GM03348 (cell line): ENCODE measurements at regions not wholly inside any gene's neighbourhood (a gene's known extent, or its start where the extent isn't known, plus 50 kb on each side); places are given as distances from the start of the nearest gene placed in this dataset.

Experiments used
- DNase-seq: peaks from one replicate; pipeline ENCODE4 v3.0.0; 2012; ENCODE audit warnings: low spot score

DNA sequence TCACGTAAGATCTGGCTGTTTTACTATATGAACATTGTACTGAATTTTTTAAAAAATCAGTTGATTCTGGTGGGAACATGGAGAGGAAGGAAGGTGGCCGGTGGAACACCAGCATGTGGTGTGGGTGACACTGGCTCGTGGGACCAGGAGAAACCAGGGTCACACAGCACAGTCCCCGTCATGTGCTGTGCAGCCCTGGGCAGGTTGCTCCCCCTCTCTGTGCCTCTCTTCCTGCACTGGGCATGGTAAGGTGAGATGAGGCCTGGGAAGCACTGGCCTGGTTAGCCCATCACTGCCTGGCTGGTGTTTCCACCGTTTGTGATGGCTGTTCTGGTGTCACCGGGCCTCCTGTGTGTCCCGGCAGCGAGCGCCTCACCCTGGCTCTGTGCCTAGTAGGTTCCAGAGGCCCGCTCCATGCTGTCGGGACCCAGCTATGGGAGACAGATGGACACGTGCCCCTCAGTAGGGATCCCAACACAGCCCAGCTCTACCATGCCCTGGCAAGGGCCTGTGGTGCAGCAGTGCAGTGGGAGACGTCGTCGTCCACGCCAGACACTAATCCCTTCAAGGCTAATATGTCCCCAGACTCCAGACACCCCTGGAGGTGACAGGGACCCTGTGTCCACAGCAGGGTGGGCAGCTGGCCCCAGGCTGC lies 88.2 kb upstream of the LINC01488 start:
- no peak for DNase-seq

DNA sequence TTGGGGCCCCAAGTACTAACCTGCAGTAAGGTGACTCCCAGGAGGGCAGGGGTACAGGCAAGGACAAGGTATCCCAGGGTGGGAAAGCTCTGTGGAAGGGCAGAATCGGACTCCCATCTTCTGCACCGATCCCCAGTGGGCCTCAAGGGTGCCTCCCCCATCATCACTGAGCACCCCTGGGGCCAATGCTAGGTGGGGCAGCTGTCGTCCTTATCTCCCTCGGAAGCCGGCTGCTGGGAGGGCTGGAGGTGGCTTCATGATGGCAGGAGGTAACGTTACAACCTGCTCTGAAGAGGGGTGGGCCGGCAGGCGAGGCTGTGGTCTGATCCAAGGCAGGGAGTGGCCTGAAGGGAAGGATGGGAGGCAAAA lies 87.6 kb upstream of the LINC01488 start:
- no peak for DNase-seq

DNA sequence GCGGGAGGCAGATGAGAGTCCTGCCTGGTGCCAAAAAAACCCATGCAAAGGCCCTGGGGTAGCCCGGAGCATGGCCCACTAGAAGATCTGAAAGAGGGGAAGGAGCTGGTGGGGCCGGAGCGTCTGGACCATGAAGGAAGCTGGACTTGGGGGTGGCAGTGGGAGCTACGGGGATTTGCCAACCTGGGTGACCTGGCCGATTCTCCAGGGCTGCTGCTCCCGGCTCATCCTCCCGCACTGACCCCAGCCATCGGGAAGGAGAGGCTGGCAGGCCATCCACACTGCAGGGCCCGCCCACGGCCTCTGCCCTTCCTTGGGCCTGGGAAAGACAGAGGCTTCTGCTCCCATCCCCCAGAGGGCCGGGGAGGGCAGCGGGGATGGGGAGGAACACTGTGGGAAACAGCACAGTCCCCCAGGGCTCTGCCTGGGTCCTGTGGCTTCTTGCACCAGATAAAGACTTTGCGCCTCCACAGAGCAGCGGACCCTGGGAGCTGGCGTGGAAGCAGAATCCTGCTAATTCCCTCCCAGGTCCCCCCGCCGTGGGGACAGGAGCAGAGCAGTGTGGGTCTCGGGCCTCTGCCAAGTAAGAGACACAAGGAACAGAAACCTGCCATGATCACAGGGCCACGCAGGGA lies 87.1 kb upstream of the LINC01488 start:
- no peak for DNase-seq

DNA sequence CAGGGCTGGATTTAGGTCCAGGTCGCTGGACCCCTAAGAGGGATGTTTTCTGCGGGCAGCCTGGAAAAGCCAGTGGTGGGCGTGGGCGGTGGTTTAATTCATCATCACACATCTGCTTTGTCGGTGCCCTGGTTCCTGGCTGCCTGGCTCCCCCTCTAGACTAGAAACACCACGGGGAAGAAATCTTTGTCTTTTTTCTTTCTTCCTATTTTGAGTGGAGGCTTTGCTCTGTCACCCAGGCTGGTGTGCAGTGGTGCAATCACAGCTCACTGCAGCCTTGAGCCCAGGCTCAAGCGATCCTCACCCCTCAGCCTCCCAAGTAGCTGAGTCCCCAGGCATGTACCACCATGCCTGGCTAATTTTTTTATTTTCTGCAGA lies 86.6 kb upstream of the LINC01488 start:
- no peak for DNase-seq

DNA sequence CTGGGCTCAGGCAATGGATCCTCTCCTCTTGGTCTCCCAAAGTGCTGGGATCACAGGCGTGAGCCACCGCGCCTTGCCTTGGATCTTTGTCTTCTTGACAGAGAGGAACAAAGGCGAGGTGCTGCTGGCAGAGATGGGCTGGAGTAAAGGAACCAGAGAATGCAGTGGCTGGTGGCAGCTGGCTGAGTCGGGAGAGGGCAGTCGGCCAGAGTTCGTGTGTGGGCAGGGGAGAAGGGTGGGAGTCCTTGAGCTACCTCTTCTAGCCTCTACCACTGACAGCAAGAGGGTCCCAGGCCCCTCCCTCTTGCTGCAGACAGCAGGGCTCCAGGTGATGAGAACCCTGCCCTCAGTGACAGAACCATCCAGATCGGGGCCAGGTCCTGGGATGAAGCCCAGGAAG lies 86.2 kb upstream of the LINC01488 start:
- no peak for DNase-seq

DNA sequence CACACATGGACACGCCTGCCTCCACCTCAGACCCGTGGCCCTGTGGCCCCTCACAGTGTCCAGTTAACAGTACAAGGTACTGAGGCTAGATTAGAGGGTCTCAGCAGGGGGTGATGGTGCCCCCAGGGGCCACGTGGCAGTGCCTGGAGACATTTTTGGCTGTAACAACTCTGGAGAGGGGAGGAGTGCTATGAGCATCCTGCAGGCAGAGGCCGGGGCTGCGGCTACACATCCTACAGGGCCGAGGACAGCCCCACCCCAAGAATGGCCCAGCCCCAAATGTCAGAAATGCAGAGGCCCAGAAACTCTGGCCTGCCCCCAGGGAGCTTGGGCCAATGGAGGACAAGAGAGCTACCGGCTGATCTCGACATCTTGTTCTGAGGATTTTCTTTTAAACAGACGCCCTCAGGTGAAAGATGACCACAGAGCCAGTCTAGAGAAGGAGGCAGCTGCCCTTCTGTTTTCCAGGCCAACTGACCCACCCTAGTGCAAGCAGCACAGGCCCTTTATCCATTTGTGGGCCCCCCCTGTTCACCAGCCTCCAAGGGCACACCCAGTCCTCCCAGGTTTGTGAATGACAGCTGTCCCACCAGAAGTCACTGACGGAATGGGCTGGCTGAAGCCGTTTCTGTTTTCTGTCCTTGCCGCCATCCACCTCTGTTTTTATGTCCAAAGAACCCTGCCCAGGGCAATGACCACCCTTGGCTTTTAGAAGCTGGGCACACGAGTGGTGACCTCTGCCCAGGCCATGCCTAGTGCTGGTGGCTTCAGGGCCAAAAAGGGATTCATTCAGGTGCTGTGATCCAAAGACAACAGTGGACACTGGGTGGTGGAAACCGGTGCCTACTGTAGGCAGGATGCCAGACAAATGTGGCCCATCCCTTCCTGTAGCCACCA lies 85.2 kb upstream of the LINC01488 start:
- no peak for DNase-seq

DNA sequence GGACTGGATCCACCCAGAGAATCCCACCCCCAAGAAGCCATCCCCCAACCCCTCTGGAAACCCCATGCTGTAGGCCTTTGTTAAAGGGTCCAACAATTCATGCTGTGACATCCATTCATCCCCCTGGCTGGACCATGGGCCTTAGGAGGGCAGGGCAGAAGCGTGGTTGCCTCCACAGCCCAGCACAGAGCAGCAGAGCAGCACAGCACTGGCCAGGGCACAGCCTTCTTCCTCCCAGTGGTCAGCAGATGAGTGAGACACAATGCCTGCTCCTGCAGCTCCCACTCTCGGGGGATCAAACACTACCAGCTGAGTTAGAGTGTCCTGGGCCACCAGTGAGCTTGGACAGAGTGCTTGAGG lies 84.5 kb upstream of the LINC01488 start:
- DNase-seq, result no peak

DNA sequence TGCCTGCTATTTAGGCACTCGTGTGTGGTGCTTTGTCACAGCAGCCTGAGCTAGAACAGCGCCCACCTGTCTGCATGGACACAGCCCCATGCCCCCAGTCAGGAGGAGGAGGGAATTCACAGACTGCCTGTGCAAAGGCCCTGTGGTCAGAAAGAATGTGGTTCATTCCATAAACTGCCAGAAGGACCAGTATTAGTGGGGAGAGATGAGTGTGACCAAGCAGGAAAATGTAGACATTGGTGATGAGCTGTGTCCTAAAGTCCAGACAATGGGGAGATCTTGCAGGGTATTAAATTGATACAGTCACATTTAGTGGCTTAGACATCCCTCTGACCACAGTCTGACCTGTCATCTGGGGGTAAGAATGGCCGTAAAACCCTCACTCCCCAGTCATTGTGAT lies 83.7 kb upstream of the LINC01488 start:
- no peak for DNase-seq

DNA sequence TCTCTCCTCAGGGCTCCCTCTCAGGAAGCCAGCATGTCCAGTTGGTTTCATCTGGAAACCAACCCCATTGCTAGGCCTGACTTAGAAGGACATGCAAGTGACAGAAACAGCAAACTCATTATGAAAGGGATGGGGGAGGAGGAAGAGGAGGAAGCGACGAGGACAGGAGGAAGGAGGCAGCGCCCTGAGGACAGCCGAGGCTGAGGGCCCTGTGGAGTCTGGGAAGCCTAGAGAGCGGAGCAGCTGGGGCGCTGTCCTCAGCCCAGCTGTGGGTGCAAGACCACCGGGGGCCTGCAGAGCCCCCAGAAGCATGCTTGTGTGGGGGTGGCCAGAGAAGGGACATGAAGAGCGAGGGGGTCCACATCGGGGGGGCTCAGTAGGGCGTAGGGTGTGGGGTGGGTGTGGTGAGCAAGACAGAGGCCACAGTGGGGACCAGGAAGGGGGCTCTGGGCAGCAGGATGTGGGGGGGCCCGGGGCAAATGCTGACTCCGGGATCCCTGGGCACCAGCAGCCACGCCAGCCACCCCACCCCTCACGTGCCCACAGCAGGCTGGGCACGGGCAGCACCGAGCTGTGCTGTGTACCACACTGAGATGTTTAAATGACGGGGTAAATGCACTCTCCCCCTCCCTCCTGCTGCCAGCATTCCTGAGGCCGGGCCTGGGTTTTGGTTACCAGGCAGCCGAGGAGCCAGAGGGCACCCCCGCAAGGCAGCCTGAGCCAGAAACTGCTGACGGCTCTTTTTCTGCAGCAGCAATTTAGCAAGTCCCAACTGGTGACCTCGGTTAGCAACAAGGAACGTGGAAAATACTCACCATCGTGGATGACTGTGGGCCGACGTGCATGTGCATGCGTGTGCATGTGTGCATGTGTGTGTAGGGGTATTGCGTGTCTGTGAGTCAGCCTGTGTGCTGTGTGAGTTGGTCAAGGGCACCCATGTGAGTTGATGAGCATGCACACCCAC lies 82.7 kb upstream of the LINC01488 start:
- DNase-seq, result peak; percentile 61

DNA sequence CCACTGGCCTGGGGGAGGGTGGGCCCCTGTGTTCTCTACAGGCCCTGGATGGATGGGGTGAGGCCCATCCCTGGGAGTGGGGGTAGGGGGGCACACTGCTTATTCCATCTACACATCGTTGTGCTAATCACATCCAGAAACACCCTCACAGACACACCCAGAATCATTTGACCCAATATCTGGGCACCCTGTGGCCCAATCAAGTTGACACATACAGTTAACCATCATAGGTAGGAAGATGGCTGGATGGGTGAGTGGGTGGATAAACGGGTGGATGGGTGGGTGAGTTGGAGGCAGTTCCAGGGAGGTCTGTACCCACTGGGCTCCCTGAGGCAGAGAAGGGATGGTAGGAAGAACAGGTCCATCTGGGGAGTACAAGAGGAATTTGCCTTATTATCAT lies 81.3 kb upstream of the LINC01488 start:
- DNase-seq, result no peak

DNA sequence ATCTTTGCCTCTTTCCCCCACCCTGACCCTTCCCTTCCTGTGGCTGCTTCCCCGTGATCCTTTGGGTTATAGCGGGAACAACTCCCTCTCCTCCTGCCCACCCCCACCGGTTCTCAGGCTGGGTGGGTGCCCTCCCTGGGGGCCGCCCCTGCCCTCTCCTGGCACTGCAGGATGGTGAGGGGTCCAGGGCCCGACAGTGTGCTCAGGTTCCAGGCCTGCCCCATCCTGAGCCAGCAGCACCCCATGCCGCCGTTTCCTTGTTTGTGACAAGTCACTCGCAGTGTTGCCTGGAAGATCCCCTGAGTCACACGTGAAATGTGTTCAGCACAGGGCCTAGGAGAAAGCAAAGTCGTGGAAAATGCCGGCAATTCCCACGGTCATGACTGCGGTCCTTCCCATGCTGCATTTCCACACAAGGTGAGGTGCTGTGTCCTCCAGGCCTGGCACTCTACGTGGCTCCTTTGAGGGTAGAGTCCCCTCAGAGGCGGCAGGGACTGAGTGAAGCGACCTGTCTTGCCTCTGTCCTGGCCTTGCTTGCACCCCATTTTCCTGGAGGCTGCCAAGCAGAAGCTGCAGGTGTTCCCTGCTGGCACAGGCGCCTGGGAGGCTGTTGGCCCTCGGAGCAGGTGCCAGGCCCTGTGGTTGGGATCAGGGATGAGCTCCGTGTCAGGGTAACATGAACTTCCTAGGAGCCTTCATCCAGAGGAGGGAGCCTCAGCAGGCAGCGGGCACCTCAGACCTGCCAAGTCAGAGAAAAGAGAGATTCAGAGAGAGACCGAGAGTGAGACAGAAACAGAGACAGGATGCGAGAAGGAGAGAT lies 80.5 kb upstream of the LINC01488 start:
- no peak for DNase-seq

DNA sequence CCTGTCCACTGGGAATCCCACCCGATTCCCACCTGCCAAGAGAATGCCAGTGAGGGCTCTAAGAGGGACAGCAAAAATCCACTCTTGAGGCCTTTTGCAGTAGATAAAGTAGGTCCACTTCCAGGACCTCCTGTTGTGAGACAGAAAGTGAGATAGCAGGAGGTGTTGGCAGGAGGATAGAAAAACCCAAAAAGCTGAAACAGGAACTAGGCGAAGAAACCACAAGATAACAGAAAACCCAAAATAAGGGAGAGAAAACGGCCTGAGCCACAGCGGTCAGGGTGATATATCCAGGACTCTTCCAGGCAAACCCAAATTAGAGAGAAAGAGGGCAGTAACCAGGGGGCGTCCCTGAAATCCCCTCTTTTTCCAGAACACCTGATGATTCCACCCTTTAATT lies 79.7 kb upstream of the LINC01488 start:
- no peak for DNase-seq

DNA sequence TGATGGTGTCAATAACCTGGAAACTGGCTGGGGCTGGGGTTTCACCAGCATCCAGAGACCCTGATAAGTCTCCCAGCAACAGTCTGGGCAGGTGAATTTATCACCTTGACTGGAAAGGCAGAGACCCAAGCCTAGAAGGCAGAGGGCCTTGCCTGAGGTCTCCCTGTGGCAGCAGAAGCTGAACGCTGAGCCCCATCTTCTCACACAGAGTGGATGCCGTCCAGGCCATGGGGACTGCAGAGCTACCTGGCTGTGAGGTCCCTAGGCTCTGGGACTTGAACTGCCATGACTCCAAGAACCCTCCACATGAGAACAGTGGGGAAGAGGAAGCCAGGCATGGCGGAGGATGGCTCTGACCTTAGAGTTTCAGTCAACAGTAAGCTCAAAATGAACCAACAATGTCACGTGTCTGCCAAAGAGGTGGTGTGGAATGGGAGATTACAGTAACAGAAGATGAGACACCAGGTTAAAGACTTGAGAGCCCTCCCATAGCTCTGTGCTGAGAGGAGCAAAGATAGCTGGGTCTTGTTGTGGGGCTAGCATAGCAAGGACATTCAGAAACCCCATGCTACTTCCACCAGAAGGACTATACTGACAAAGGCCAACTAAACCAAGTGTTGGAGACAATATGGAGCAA lies 79.1 kb upstream of the LINC01488 start:
- DNase-seq, result no peak

DNA sequence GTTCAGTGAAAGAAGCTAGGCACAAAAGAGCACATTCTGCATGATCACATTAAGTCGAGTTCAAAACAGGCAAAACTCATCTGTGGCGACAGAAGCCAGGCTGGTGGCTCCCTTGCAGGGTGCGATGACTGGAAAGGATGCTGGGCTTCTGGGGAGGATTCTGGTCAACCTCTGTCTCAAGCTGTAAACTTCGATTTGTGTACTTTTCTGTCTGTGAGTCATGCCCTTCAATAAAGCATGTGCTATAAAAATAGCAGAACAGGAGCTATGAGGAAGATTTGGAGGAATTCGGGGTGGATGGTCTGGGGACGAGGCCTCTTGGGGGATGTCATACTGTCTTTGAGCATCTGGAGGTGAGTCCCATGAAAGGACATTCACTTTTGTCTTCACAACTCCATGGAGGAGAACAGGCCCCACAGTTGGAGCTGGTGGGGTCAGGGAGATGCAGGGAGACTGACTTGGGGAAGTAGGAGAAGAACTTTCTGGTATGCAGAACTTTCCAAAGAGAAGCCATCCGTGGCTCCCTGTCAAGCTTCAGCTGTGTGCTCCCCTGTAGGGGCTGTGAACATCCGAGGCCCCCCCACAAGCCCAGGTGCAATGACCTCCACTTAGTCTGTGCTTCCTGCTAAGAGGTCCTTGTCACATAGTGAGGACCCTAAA lies 77.8 kb upstream of the LINC01488 start:
- DNase-seq, result peak; percentile 49

DNA sequence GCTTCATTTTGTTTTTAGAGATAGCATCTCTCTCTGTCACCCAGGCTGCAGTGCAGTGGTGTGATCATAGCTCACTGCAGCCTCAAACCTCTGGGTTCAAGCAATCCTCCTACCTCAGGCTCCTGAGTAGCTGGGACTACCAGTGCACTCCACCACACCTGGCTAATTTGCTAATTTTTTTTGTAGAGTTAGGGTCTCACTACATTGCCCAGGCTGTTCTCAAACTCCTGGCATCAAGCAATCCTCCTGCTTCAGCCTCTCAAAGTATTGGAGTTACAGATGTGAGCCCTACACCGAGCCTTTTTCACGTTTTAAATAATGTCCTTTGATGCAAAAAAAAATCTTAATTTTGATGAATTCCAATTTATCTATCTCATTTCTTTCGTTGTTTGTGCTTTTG lies 75.4 kb upstream of the LINC01488 start:
- DNase-seq, result no peak

DNA sequence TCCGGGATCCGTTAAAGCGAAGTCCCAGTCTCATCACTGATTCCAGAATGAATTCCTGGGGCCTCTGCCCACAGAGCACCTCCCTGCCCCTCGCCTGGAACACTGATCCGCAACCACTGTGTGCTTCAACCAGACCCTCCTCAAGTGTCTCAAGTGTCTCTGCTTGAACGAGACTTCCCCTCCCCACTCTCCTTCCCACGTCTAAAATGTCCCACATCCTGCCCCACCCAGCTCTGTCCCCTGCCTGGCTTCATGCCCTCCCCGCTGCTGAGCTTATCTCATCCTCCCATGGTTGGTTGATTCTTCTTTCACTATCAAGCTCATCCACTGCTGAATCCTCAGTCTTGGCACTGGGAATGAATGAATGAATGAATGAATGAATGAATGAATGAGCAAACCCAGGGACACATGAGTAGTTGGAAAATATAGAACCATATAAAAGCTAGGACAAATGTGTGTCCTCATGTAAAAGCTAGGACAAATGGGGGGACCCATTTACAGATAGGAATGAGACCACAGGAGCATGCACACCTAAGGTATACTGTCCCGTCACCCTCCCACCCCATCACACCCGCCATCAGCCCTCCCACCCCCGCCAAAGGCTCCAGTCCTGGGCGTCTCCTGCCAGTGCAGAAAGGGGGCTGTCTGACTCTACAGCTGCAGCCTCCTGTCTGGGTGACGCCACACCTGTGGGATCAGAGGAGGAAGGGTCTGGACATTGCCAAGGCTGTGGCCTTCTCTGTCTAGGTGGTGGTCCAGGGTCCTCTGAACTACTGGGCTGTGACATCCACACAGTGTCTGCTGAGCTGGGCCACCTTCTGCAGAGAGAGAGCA lies 71.4 kb upstream of the LINC01488 start:
- no peak for DNase-seq

DNA sequence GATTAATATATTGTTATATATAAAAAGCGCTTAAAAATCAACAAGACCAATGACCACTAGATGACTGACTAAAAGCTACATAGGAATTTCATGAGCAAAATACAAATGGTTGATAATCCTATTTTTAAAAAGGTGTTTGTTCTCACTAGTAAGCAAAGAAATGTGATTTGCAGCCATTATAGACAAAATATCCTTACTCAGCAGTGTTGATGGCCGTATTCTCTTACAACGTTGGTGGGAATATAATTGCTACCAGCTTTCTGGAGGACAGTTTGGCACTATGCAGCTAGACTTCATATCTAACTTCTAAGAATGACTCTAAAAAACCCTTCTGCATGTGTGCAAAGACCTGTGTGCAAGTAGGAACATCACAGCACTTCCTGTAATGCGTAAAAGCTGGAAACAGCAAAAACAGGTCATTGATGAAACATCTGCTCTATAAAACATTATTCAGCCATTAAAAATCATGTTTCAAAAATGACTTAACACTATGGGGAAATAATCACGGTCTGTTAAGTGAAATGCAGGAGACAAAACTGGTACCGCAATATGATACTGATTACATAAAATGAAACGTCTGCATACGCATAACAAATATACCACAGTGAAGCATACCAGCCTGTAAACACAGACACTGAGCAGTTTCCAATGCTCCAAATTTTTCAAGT lies 70.1 kb upstream of the LINC01488 start:
- no peak for DNase-seq

DNA sequence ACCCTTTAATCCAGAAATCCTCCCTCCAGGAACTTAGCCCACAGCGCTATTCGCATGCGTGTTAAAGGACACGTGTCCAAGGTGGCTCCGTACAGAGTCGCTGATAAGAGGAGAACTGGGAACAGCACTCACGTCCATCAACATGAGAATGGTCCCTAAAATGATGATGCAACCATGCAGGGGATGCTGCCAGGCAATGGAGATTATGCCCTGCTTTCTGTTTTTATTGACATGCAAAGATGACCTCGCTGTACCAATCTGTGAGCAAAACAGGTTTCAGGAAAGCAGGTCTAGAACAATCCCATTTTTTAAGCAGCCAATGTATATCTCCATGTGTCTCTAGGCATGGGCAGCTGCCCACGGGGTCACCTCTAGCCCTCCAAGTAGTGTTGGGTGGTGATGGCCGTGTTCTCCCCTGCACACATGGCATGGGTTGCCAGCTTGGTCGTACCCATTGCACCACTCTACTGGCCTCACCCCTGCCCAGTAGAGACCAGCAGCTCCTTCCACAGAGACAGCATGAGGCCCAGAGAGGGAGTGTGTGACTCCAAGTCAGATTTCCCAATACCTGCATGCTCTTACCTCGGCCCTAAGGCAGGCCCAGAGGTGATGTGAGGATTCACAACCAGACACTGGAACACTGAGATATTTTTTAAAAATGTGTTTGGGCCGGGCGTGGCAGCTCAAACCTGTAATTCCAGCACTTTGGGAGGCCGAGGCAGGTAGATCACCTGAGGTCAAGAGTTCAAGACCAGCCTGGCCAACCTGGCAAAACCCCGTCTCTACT lies 68.3 kb upstream of the LINC01488 start:
- no peak for DNase-seq
